AG08396 (cell line): ENCODE measurements at regions not wholly inside any gene's neighbourhood (a gene's known extent, or its start where the extent isn't known, plus 50 kb on each side); places are given as distances from the start of the nearest gene placed in this dataset.

ENCODE experiments used
- DNase-seq: peaks from one replicate; pipeline ENCODE4 v3.0.0; 2012; ENCODE audit warnings: low spot score, mixed read lengths

DNA sequence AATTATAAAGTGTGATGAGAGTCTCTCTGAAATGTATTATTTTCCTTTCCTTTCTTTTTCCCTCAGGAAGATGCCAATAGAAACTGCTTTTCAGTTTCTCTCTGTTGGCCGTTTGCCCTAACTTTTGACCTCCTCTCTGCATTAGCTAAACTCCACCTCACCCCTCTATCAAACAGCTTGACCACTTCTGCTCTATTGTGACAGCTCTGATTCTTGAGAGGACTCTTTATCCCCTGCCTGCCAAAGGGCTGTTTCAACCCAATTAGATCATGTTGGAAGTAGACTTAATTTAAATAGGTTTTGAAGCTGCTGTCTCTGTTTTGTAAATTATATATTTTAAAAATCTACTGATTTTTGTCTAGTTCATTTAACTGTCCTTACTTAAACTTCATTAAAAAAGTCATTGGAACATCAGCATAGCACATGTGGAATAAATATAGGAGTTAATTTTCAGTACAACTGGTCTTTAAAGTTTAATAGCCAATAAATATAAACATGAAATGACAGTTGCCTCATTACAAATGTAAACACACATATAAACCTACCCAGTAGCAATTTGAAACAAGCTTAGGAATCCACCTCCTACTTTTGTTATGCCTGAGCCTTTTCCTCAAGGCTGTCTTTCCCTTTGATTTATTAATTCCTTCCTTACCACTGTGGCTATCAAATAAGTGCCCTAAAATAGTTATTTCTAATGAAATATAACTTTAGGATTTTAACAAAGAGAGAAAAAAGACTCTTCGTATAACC is 152.0 kb downstream of the CHRM3 start:
- no peak for DNase-seq

DNA sequence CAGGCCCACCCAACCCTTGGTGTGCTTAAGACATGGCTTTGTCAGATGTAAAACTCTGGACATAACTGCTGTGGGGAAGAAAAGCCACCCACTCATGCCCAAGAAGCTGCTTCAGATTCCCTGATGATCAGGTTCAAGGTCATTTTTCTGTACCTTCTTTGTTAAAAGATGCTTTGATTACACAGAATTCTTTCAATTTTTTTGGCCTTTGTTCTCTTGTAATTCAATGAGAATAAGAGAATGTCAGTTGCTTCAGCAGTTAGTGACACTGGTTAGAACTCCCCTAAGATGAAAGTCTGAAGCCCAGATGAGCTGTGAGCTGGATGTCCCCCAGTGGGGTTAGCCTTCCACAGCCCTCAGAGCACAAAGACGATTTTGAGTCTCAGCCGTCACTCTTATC is 152.7 kb downstream of the CHRM3 start:
- no peak for DNase-seq

DNA sequence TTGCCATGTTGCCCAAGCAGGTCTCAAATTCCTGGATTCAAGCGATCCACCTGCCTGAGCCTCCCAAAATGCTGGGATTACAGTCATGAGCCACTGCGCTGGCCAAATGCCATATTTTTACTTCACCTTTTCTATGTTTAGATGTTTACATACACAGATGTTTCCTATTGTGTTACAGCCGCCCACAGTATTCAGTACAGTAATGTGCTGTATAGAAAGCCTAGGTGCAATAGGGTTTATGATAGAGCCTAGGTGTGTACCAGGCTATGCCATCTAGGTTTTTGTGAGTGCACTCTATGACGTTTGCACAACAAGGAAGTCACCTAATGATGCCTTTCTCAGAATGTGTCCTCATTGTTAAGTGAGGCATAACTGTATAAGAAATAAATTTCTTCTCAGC is 153.4 kb downstream of the CHRM3 start:
- no peak for DNase-seq

- DNase-seq, result no peak
Observed at GRCh38 chr1:239543873-239544272, 157.5 kb downstream of the CHRM3 start.

DNA sequence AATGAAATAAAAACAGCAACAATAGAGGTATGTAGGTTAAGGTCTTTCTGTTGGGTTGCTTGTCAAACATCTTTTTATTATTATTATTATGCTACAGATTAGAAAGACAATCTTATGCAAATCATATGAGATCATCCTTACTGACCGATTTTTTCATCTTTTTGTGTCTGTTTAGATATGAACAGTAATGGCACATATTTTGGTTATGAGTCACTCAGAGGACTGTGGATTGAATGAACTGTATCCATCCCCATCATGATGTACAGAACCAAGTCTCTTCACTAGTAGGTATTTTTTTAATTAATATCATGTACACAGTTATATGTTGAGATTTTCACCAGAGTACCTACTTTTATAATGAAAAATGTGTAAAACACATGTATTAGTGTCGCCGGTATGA is 159.1 kb downstream of the CHRM3 start:
- DNase-seq, result no peak

DNA sequence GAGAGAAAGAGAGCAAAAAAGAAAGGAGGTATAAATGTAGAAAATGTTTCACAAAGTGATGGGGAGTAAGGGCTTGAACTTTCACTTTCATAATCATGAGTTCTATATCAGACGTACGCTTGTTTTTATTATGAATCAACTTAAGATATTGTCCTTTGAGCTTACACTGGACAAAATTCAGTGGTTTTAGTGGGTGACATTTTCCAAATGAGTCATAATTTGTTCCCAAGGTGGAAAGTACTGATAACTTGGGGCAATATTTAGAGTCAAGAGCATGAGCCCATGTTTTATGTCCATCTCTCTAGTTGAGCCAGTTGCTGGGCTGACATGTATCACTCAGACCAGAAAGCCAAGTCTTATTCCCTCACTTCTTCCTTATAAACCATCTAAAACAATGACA is 161.6 kb downstream of the CHRM3 start:
- DNase-seq, result no peak

- no peak for DNase-seq
Observed at GRCh38 chr1:239550178-239550577, 163.8 kb downstream of the CHRM3 start.

DNA sequence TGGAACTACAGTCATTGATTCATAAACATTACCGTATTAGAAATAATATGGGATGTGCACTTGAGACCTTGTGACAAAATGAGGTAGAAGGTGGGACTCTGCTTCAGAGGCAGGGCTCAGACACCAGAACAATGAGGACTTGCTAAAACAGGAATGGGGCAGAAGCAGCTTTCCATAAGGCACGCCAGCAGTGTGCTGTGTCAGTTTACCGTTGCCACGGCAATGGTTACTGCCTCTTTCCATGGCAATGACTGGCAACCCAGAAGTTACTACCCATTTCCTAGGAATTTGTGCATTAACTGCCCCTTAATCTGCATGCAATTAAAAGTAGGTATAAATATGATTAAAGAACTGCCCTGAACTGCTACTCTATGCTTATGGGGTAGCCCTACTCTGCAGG is 169.0 kb downstream of the CHRM3 start:
- DNase-seq, result no peak

- no peak for DNase-seq
Observed at GRCh38 chr1:239558559-239558958, 172.2 kb downstream of the CHRM3 start.

DNA sequence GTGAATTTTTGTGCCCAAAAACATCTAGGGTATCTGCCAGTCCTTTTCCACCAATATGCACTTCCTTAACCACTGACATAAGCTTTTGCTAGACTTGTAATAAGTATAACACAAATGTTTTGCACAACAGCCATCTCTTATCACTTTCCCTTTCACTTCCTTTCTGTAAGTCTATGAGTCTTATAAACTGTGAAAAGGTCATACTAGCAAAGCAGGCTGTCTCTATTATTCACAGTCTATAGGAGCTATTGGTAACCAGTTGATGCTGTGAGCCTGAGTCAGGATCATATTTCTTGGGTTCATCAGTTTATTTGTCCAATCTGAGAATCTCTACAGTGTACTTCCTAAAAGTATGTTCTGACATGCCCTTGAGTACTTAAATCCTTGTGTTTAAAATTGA is 172.6 kb downstream of the CHRM3 start:
- DNase-seq, result no peak

- DNase-seq, result no peak
Observed at GRCh38 chr1:239560921-239561320, 174.6 kb downstream of the CHRM3 start.

- DNase-seq, result no peak
Observed at GRCh38 chr1:239562095-239562494, 175.7 kb downstream of the CHRM3 start.

DNA sequence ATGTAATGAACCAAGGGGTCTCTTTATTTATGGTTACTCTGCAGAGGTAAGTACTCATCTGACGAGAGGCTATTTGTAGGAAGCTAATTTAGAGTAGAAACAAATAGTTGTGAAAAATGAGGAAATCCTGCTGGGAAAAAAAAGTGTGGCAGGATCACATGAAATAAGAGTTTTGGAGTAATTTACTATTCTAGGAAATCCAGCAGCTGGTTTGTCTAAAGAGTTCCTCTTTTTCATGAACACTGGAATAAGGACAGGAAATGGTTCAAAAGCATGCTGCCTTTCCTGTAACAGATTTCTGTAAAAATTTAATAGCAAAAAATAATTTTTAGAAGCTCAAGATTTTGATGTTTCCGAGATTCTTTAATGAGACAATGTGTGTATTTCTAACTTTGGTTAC is 177.3 kb downstream of the CHRM3 start:
- DNase-seq, result no peak

DNA sequence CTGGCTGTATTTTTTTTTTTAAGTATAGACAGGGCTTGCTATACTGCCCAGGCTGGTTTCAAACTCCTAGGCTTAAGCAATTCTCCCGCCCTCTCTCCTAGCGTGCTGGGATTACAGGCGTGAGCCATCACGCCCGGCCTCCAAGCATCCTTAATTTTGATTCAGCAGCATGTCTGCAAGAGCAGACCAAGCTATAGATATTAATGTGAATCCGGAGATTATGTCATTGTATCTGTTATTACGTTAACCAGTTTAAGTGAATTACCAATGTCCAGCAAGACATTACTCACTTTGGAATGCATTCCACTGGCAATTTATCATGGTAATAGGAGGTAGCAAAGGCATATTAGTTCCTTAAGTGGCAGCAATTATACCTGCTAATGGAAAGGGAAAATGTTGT is 179.7 kb downstream of the CHRM3 start:
- DNase-seq, result no peak

- DNase-seq, result no peak
Observed at GRCh38 chr1:239570878-239571277, 184.5 kb downstream of the CHRM3 start.

GRCh38 chr1:239572183-239572582 is 185.8 kb downstream of the CHRM3 start:
- no peak for DNase-seq

DNA sequence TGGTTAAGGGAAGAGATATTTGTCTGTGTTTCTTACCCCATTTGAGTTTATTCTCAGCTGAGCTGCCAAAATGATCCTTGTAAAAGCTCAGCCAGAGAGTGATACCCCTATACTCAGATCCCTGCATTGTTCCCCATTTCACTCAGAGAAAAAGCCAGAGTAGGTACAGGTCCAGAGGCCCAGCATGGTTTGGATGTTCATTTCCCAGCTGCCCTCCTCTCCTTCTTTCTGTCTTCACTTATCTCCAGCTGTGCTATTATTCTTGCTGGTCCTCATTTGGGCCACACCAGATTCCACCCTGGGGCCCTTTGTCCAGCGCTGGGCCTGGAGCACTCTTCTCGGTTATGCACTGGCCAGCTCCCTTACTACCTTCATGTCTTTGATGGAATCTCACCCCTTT is 187.7 kb downstream of the CHRM3 start:
- DNase-seq, result no peak

DNA sequence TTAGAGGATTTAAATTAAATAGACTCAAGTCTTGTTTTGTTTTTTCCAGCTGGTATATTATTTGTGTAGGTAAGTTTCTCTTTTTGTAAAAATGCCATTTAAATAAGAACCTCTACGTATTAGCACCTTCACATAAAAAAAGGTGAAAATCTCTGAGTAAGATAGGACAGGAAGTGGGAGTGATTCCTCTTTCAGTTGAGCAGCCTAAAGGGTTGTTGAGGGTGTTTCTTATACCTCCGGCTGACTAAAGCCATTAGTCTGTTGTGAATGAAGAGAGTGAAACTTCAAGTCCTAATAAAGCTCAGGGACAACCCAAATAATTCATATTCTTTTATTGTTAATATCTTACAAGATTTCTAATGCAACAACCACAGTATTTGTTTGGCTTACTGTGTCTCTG is 188.7 kb downstream of the CHRM3 start:
- DNase-seq, result no peak

DNA sequence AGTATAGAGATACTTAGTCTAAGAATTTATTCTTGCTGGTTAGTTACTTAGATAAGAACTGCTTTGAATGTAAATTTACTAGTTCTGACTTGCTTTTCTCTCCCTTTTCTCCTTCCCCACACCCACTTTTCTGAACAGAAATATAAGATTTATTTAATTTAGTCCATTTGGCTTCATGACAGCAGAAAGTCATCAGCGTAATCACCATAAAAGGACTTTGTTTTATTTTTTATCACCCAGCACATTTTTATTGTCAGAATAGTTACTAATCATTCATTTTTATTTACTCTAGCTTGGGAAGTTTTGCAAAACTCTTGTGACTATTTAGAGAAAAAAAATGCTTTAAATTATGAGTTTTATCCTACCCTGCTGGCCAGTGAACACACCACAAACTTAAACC is 197.2 kb downstream of the CHRM3 start:
- DNase-seq, result no peak

GRCh38 chr1:239586128-239586527 is 199.8 kb downstream of the CHRM3 start:
- DNase-seq, result no peak

GRCh38 chr1:239587066-239587465 is 200.7 kb downstream of the CHRM3 start:
- no peak for DNase-seq

DNA sequence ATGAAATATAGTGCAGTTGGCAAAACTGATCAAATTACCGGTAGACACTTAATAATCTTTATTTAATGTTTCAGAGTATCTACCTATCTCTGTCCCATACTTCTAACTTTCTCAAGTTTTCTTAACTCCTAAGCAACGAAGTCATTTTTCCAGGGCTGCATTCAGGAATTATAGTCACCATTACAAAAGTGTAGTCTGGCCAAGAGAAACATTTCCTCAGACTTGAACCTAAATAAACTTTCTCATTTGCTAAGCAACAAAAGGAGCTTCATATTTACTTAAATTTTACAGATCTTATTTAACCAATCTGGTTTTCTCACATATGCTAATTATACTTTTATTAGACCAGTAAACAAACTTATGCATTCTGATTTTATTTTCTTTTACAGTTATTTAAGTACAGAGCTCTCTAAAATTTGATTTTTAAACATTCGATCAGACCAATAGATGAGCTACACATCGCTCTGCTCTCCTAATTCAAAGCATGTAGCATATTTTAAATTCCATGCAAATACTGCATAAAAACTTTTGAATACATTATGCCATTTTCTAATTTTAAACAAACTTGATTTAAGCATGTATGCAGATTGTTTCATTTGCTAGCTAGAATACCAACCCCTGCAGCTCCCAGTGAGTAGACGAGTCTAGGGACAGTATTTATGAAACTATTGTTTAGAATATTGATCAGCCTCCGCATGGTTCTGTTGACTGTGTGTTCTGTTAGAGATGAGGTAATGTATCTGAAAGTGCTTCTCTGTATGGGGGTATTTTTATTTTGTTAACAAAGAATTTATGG is 201.4 kb downstream of the CHRM3 start:
- no peak for DNase-seq

- DNase-seq, result no peak
Observed at GRCh38 chr1:239590556-239590955, 204.2 kb downstream of the CHRM3 start.

GRCh38 chr1:239593527-239593926 is 207.2 kb downstream of the CHRM3 start:
- DNase-seq, result no peak
